ENCODE measurements at regions not wholly inside any gene's neighbourhood (a gene's known extent, or its start where the extent isn't known, plus 50 kb on each side); places are given as distances from the start of the nearest gene placed in this dataset.

DNA sequence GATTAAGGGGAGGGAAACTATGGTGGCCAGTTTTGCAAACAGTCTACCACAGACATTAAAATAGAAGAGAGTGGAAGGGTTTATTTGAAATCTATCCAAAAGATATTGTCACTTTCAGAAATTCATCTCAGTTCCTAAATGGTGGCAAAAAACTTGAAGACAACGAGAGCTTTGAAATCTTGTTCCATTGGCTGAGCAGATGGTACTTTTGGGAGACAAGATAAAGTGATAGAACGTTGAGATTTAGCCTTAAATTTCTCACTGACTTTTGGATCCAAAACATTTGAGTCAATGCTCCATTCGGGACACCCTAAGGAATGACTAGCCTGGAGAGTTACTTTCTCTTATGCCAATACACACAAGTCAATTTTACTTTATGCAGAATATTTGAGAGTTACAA, 319.1 kb upstream of the LARGE1 start:
- no peak for DNase-seq (ENCODE audit: low read depth)
- TF ChIP-seq, protein P1, sequence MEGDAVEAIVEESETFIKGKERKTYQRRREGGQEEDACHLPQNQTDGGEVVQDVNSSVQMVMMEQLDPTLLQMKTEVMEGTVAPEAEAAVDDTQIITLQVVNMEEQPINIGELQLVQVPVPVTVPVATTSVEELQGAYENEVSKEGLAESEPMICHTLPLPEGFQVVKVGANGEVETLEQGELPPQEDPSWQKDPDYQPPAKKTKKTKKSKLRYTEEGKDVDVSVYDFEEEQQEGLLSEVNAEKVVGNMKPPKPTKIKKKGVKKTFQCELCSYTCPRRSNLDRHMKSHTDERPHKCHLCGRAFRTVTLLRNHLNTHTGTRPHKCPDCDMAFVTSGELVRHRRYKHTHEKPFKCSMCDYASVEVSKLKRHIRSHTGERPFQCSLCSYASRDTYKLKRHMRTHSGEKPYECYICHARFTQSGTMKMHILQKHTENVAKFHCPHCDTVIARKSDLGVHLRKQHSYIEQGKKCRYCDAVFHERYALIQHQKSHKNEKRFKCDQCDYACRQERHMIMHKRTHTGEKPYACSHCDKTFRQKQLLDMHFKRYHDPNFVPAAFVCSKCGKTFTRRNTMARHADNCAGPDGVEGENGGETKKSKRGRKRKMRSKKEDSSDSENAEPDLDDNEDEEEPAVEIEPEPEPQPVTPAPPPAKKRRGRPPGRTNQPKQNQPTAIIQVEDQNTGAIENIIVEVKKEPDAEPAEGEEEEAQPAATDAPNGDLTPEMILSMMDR (IDR thresholded peaks at IDR 0.05; ENCODE audit: low read length, missing control alignments) = no peak
- H3K4me3 ChIP-seq (replicated peaks; ENCODE audit: low read depth, low read length) = no peak overlapping the region

- no peak overlapping the region for H3K4me3 ChIP-seq (replicated peaks; ENCODE audit: low read depth, low read length)
- TF ChIP-seq, protein P1 (IDR thresholded peaks at IDR 0.05; ENCODE audit: low read length, missing control alignments) = no peak
- no peak for DNase-seq (ENCODE audit: low read depth)
These were observed 322.7 kb upstream of the LARGE1 start for GRCh38 chr22:34243023-34243422.

DNA sequence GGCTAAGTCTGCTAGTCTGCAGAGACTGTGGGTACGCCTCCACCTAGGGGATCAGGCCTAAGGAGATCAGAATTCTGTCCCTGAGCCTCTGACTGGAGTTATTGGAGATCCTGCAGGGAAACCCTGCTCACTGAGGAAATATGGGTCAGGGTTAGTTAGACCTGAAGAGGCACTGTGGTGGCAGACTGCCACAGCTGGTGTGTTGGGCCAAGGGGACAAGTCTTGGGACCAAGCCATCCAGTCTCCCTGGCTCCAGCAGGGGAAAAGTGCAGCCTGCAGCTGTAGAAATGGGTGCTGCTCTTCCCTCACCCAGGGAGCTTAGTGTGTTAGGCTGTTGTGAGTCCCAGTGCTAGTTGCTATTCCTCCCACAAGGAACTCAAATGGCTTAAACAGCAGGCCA, 334.8 kb upstream of the LARGE1 start:
- TF ChIP-seq, protein P1 (IDR thresholded peaks at IDR 0.05; ENCODE audit: low read length, missing control alignments) = no peak
- no peak for DNase-seq (ENCODE audit: low read depth)

DNA sequence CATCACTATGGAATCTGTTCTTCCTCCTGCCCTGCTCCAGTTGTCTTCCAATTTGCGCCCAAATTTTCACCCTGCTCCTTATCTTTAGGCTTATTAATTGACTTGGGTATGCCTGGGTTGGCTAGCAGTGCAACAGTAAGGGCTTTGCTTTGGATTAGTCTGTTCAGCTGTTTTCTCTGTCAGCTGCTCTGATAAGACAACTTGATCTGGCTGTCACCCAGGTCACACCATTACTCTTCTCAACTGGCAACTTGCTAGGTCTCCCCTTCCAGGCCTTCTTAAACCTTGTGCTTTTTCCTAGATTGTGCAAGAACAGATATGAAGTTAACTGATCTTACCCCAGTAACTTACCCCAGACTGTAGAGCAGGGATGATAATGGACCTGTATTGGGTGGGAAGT, 357.8 kb upstream of the LARGE1 start:
- TF ChIP-seq, protein P1 (IDR thresholded peaks at IDR 0.05; ENCODE audit: low read length, missing control alignments) = no peak
- no peak for DNase-seq (ENCODE audit: low read depth)

More for the DNA sequence above, 334.8 kb upstream of the LARGE1 start:
- no peak overlapping the region for H3K4me3 ChIP-seq (replicated peaks; ENCODE audit: low read depth, low read length)

GRCh38 chr22:34281738-34282137, 361.5 kb upstream of the LARGE1 start:
- TF ChIP-seq, protein P1 (IDR thresholded peaks at IDR 0.05; ENCODE audit: low read length, missing control alignments) = no peak
- no peak overlapping the region for H3K4me3 ChIP-seq (replicated peaks; ENCODE audit: low read depth, low read length)
- DNase-seq (ENCODE audit: low read depth) = no peak

More for the DNA sequence above, 357.8 kb upstream of the LARGE1 start:
- H3K4me3 ChIP-seq (replicated peaks; ENCODE audit: low read depth, low read length) = no peak overlapping the region

GRCh38 chr22:34283844-34284243, 363.6 kb upstream of the LARGE1 start:
- H3K4me3 ChIP-seq (replicated peaks; ENCODE audit: low read depth, low read length) = no peak overlapping the region
- TF ChIP-seq, protein P1 (IDR thresholded peaks at IDR 0.05; ENCODE audit: low read length, missing control alignments) = no peak
- DNase-seq (ENCODE audit: low read depth) = no peak

- no peak overlapping the region for H3K4me3 ChIP-seq (replicated peaks; ENCODE audit: low read depth, low read length)
- DNase-seq (ENCODE audit: low read depth) = no peak
- TF ChIP-seq, protein P1 (IDR thresholded peaks at IDR 0.05; ENCODE audit: low read length, missing control alignments) = no peak
These were observed 373.0 kb upstream of the LARGE1 start for GRCh38 chr22:34293324-34293723.
